ENCODE measurements at regions not wholly inside any gene's neighbourhood (a gene's known extent, or its start where the extent isn't known, plus 50 kb on each side); places are given as distances from the start of the nearest gene placed in this dataset.

DNA sequence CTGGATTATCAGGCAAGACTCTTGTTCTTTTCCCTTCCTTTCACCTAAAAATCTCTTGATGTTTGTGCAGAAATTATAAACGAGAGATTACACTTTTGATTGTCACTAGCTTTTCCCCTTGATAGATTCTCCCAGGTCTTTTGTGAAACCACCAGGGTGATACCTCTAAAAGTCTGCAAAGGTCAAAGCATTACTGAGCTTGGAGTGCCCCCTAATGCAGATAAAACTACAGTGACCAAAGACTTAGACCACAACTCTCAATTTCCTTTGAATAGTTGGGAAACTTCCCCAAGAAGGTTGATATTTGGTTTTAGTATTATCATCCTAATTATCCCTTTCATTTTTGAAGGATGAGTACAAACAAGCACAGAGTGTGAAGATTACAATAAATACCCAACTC lies 173.1 kb downstream of the CYLC2 start:
- no peak overlapping the region for H3K4me3 Mint-ChIP-seq
- H3K27me3 Mint-ChIP-seq (ENCODE audit: low read depth in 3 of 3): no peaks in the 10 kb centered on the region
- H3K9me3 Mint-ChIP-seq: peaks cover 0 to 9% (median 4%) of the 10 kb centered on the region in 7 donors
- Histone ChIP-seq H3K4me2 (replicated peaks; ENCODE audit: extremely low read depth, low read length, poor library complexity, severe bottlenecking) (no peak overlapping the region), H3K4me3 (replicated peaks in 1 of 3; ENCODE audit: low read depth in 2 of 3, low read length in 3 of 3) (no peak overlapping the region), H2AFZ (ENCODE audit: insufficient read depth, low read depth, low read length, poor library complexity, severe bottlenecking) (no peak overlapping the region), H3K79me2 (ENCODE audit: insufficient read depth, low read length) (no peaks in the 10 kb centered on the region), H3K9me3 (replicated peaks in 1 of 2; ENCODE audit: control insufficient read depth in 1 of 2, insufficient read depth in 1 of 2, low read length in 2 of 2) (peaks cover 15 to 25% of the 10 kb centered on the region in 2 donors), H3K9ac (ENCODE audit: insufficient read depth, low read length, poor library complexity, severe bottlenecking) (no peak overlapping the region), H3K4me1 (ENCODE audit: control insufficient read depth in 1 of 2, insufficient read depth in 2 of 2, low read length in 2 of 2) (no peaks in the 10 kb centered on the region), H3K27me3 (ENCODE audit: control insufficient read depth in 2 of 2, insufficient read depth in 2 of 2, low read length in 2 of 2) (no peaks in the 10 kb centered on the region), H3K27ac (ENCODE audit: low read depth in 1 of 2, low read length in 2 of 2) (no peak overlapping the region), H3K36me3 (replicated peaks in 1 of 2; ENCODE audit: control insufficient read depth in 1 of 2, insufficient read depth in 2 of 2, low read length in 2 of 2) (no peaks in the 10 kb centered on the region), H4K20me1 (ENCODE audit: insufficient read depth, low read length) (no peaks in the 10 kb centered on the region)
- intact Hi-C loops (cut with micrococcal nuclease): no loop called here
- H3K4me1 Mint-ChIP-seq: no peaks in the 10 kb centered on the region
- no peak for DNase-seq
- no CpG with 5 or more reads among the region's 1 CpG for WGBS (ENCODE audit: insufficient coverage)
- no peak overlapping the region for H3K27ac Mint-ChIP-seq
- no peak for TF ChIP-seq CTCF (IDR thresholded peaks at IDR 0.05)
- H3K36me3 Mint-ChIP-seq: no peaks in the 10 kb centered on the region

DNA sequence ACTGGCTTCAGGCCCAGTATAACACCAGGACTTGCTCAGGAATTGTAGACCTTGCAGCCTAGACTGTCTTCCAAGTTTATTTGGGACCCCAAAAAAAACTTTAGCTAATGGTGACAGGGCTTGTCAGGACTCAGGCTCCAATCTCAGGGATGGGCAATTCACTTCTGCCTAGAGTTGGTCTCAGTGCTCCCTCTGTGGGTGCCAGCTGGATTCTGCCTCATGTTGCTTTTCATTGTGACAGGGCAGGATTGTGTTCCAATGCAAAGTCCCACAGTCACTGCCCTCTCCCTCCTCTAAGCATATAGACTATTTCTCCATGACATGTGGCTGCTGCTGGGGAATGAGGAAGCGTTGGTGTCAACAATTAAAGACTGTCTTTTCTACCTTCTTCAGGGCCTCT lies 174.7 kb downstream of the CYLC2 start:
- H3K4me1 Mint-ChIP-seq: no peaks in the 10 kb centered on the region
- no peak overlapping the region for H3K4me3 ChIP-seq (replicated peaks in 1 of 3; ENCODE audit: low read depth in 2 of 3, low read length in 3 of 3)
- H3K9me3 Mint-ChIP-seq: peaks cover 0 to 9% (median 4%) of the 10 kb centered on the region in 7 donors
- H3K4me2 ChIP-seq (replicated peaks; ENCODE audit: extremely low read depth, low read length, poor library complexity, severe bottlenecking): no peak overlapping the region
- peaks cover 15 to 25% of the 10 kb centered on the region in 2 donors for H3K9me3 ChIP-seq (replicated peaks in 1 of 2; ENCODE audit: control insufficient read depth in 1 of 2, insufficient read depth in 1 of 2, low read length in 2 of 2)
- intact Hi-C loops (cut with micrococcal nuclease): no loop called here
- H3K27me3 Mint-ChIP-seq (ENCODE audit: low read depth in 3 of 3): no peaks in the 10 kb centered on the region
- no peaks in the 10 kb centered on the region for H3K4me1 ChIP-seq (ENCODE audit: control insufficient read depth in 1 of 2, insufficient read depth in 2 of 2, low read length in 2 of 2)
- H3K4me3 Mint-ChIP-seq: no peak overlapping the region
- no peak for TF ChIP-seq CTCF (IDR thresholded peaks at IDR 0.05)
- no CpG with 5 or more reads among the region's 1 CpG for WGBS (ENCODE audit: insufficient coverage)
- no peaks in the 10 kb centered on the region for H3K27me3 ChIP-seq (ENCODE audit: control insufficient read depth in 2 of 2, insufficient read depth in 2 of 2, low read length in 2 of 2)
- H3K36me3 ChIP-seq (replicated peaks in 1 of 2; ENCODE audit: control insufficient read depth in 1 of 2, insufficient read depth in 2 of 2, low read length in 2 of 2): no peaks in the 10 kb centered on the region
- no peaks in the 10 kb centered on the region for H3K36me3 Mint-ChIP-seq
- no peak overlapping the region for H2AFZ ChIP-seq (ENCODE audit: insufficient read depth, low read depth, low read length, poor library complexity, severe bottlenecking)
- no peak overlapping the region for H3K27ac ChIP-seq (ENCODE audit: low read depth in 1 of 2, low read length in 2 of 2)
- no peaks in the 10 kb centered on the region for H3K79me2 ChIP-seq (ENCODE audit: insufficient read depth, low read length)
- H3K9ac ChIP-seq (ENCODE audit: insufficient read depth, low read length, poor library complexity, severe bottlenecking): no peak overlapping the region
- no peak overlapping the region for H3K27ac Mint-ChIP-seq
- DNase-seq: no peak
- H4K20me1 ChIP-seq (ENCODE audit: insufficient read depth, low read length): no peaks in the 10 kb centered on the region
